AG04449 (cell line): ENCODE measurements at regions not wholly inside any gene's neighbourhood (a gene's known extent, or its start where the extent isn't known, plus 50 kb on each side); places are given as distances from the start of the nearest gene placed in this dataset.
"Not testable (repeated sequence)": the region's sequence is repeated elsewhere in the genome, so short reads cannot be mapped to it uniquely, and the experiment has no call there.

Experiments used
- CTCF ChIA-PET: fragments of 350-600 bp; formaldehyde crosslinking; extraction: SDS; loops from one replicate; lab custom pipeline; 2021; ENCODE audit warnings: antibody characterized with exemption; lab: Yijun Ruan, JAX
- POLR2A ChIA-PET: fragments of 400-600, 350-600 bp; formaldehyde crosslinking; extraction: SDS; loops from one replicate; lab custom pipeline; 2020; ENCODE audit warnings: antibody characterized with exemption, inconsistent platforms; lab: Yijun Ruan, JAX
- DNase-seq: peaks from one replicate; pipeline ENCODE4 v3.0.0-alpha.2; 2010; ENCODE audit warnings: low read depth, low spot score
- H3K4me3 ChIP-seq: 2 replicates; pipeline ENCODE4 v1.5.1; 2011; ENCODE audit warnings: low read depth, mild to moderate bottlenecking, control low read depth, low read length
- CTCF ChIP-seq: IDR thresholded peaks from one replicate; pipeline ENCODE4 v1.5.1; 2011; ENCODE audit warnings: mild to moderate bottlenecking, moderate library complexity, low read length, control low read depth, inconsistent platforms; ENCODE audit not compliant: insufficient read depth; ENCODE audit errors: missing control alignments

GRCh38 chr6:9126878-9127560 is 691.7 kb upstream of the SLC35B3 start:
- DNase-seq: peak; percentile 52
- ChIA-PET POLR2A (interaction anchor here (1.0 kb wide), 1 partner anchor 11 kb away, joined by 4 read pairs; no protein-coding TSS in a partner anchor), CTCF (no interaction called here)
- H3K4me3 ChIP-seq: no peak overlapping the region
- TF ChIP-seq CTCF: no peak

DNA sequence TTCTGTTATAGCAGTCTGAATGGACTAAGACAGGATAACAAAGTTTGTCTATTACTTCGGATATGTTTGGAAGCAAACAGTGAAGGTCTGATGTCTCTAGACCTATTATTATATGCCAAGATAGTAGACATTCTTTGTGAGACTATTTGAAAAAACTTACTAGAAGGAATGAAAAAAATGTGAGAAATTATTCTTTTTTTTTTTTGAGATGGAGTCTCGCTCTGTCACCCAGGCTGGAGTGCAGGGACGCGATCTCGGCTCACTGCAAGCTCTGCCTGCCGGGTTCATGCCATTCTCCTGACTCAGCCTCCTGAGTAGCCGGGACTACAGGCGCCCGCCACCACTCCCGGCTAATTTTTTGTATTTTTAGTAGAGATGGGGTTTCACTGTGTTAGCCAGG is 690.7 kb upstream of the SLC35B3 start:
- DNase-seq, POLR2A ChIA-PET, CTCF ChIA-PET: not testable (repeated sequence)

DNA sequence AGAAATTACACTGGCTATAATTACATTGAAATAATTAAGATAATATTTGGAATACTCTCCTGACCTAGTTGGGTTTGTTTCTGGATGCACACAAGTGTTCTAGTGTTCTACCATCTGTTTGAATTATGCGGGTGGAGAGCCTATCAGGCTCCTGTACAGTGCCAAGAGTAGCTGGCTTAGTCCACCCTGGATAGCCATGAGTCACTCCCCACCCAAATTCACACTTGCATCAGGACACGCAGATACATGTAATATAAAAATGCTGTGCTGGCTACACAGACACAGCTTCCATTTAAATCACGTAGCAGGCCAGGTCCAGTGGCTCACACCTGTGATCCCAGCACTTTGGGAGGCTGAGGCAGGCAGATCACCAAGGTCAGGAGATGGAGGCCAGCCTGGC is 686.2 kb upstream of the SLC35B3 start:
- CTCF ChIA-PET: interaction anchor here (0.5 kb wide), 1 partner anchor 224 kb away, joined by 4 read pairs; no protein-coding TSS in a partner anchor
- TF ChIP-seq CTCF: no peak
- POLR2A ChIA-PET: no interaction called here
- no peak for DNase-seq
- no peak overlapping the region for H3K4me3 ChIP-seq

More for the DNA sequence above, 690.7 kb upstream of the SLC35B3 start:
- H3K4me3 ChIP-seq: not testable (repeated sequence)

- CTCF ChIA-PET: interaction anchor here (1.3 kb wide), 1 partner anchor 18 kb away, joined by 3 read pairs; no protein-coding TSS in a partner anchor
- no peak overlapping the region for H3K4me3 ChIP-seq
- TF ChIP-seq CTCF: no peak
- peak; percentile 12 for DNase-seq
- POLR2A ChIA-PET: interaction anchor here (0.5 to 0.7 kb wide), 2 partner anchors 11 to 1616 kb away, joined by 4 read pairs; no protein-coding TSS in a partner anchor
These were observed 680.7 kb upstream of the SLC35B3 start for GRCh38 chr6:9116026-9116425.

DNA sequence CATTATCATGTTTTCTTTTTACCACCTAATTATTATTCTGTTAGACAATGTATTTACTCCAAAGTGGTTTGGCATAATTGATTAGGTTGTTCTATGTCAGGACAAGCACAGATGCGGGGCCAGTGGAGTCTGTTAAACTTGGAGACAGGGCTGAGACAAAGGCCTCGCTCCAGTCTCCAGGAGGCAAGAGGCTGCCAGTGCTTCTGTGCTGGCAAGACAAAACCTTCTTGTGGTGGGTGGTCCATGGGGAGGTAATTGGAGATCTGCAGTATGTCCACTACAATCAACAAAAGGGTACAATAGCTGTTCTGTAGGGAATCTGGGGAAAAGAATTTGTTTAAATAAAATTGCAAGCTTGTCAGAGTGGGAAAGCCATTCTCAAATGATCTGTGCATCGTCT is 677.2 kb upstream of the SLC35B3 start:
- ChIA-PET POLR2A (no interaction called here), CTCF (no interaction called here)
- no peak overlapping the region for H3K4me3 ChIP-seq
- DNase-seq: no peak
- TF ChIP-seq CTCF: no peak

DNA sequence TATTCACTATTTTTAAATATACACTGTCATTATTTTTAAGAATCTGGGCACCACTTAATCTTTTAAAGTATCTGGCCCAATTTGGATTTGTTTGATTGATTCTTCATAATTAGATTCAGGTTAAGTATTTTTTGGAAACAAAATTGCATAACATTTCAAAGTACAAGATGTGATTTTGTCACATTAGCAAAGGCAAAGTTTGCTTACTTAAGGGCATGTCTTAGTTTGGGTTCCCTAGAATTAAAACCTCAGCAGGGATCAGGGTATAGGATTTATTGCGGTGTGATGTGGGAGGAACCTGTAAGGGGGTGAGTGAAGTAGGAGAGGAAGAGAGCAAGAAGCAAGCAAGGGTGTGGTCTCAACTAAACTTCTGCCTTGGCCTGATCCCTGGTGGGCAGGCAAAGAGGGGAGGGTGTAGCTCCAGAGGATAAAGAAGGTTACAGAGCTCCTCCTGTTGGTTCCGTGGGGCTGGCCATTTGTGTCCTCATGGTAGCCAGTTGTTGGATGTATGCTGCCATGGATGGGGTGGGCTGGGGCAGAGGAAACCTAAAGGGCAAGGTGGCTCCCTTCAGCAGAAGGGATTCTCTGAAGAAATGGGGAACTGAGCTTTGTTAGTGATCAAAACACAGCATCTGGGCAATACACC is 668.7 kb upstream of the SLC35B3 start:
- DNase-seq: no peak
- no peak overlapping the region for H3K4me3 ChIP-seq
- ChIA-PET POLR2A (no interaction called here), CTCF (no interaction called here)
- no peak for TF ChIP-seq CTCF
